A549 (cell line): ENCODE measurements at regions not wholly inside any gene's neighbourhood (a gene's known extent, or its start where the extent isn't known, plus 50 kb on each side); places are given as distances from the start of the nearest gene placed in this dataset.

ENCODE experiments used
- CTCF ChIP-seq: fragments of >200 bp; sonication (Bioruptor Twin); formaldehyde crosslinking; IDR thresholded peaks from 3 replicates; pipeline ENCODE4 v1.5.1; 2016
- EP300 ChIP-seq, 2 experiments: fragments of >200 bp; sonication (Bioruptor Twin); formaldehyde crosslinking; IDR thresholded peaks; 2 replicates in 1 of 2; 3 replicates in 1 of 2; pipeline ENCODE4 v1.6.1; 2016 to 2017
- HDAC2 ChIP-seq: fragments of 200-600 bp; sonication (generic); IDR thresholded peaks from 2 replicates; pipeline ENCODE4 v1.6.1; 2016
- RFX5 ChIP-seq: fragments of 450-650 bp; IDR thresholded peaks from 2 replicates; pipeline ENCODE4 v1.7.1; 2014; ENCODE audit warnings: antibody characterized with exemption, mild to moderate bottlenecking, moderate library complexity

GRCh38 chr1:8167936-8168335, 141.8 kb upstream of the ERRFI1 start:
- no peak for TF ChIP-seq RFX5
- no peak for TF ChIP-seq CTCF
- TF ChIP-seq EP300 (IDR thresholded peaks at IDR 0.05) = no peak
- TF ChIP-seq HDAC2 = no peak
